GM06990 (cell line): ENCODE measurements at regions not wholly inside any gene's neighbourhood (a gene's known extent, or its start where the extent isn't known, plus 50 kb on each side); places are given as distances from the start of the nearest gene placed in this dataset.

Experiments used
- DNase-seq: peaks from one replicate; pipeline ENCODE4 v3.0.0-alpha.2; 2011; ENCODE audit not compliant: insufficient read length; ENCODE audit errors: extremely low read depth
- H3K27me3 ChIP-seq: replicated peaks from 2 replicates; pipeline ENCODE4 v1.6.0; 2011; ENCODE audit warnings: low read length; ENCODE audit not compliant: control insufficient read depth, insufficient read depth
- H3K36me3 ChIP-seq: 2 replicates; pipeline ENCODE4 v1.5.1; 2011; ENCODE audit warnings: low read length; ENCODE audit not compliant: control insufficient read depth, insufficient read depth
- H3K4me3 ChIP-seq: replicated peaks from 2 replicates; pipeline ENCODE4 v1.5.1; 2011; ENCODE audit warnings: low read depth, mild to moderate bottlenecking, control low read depth, low read length
- CTCF ChIP-seq: IDR thresholded peaks from 2 replicates; pipeline ENCODE4 v1.5.1; 2011; ENCODE audit warnings: low read length, control low read depth, mild to moderate bottlenecking, inconsistent platforms; ENCODE audit not compliant: insufficient read depth, poor library complexity, severe bottlenecking

DNA sequence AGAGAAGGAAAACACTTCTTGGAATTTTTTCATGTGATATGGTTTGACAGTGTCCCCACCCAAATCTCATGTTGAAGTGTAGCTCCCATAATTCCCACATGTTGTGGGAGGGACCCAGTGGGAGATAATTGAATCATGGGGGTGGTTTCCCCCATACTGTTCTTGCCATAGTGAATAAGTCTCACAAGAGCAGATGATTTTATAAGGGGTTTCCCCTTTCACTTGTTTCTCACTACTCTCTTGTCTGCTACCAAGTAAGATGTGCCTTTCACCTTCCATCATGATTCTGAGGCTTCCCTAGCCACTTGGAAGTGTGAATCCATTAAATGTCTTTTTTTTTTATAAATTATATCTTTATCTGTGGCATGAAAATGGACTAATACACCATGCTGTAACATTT lies 250.7 kb downstream of the LPIN1 start:
- H3K27me3 ChIP-seq = no peaks in the 10 kb centered on the region
- no peaks in the 10 kb centered on the region for H3K36me3 ChIP-seq
- DNase-seq = no peak
- no peak for TF ChIP-seq CTCF
- H3K4me3 ChIP-seq = no peak overlapping the region

GRCh38 chr2:11998218-11998617 lies 251.8 kb downstream of the LPIN1 start:
- H3K36me3 ChIP-seq = no peaks in the 10 kb centered on the region
- TF ChIP-seq CTCF = no peak
- DNase-seq = peak; percentile 44
- H3K4me3 ChIP-seq = no peak overlapping the region
- H3K27me3 ChIP-seq = no peaks in the 10 kb centered on the region

GRCh38 chr2:11998626-11999378 lies 252.4 kb downstream of the LPIN1 start:
- no peak for TF ChIP-seq CTCF
- DNase-seq = no peak
- no peak overlapping the region for H3K4me3 ChIP-seq
- no peaks in the 10 kb centered on the region for H3K27me3 ChIP-seq
- no peaks in the 10 kb centered on the region for H3K36me3 ChIP-seq

DNA sequence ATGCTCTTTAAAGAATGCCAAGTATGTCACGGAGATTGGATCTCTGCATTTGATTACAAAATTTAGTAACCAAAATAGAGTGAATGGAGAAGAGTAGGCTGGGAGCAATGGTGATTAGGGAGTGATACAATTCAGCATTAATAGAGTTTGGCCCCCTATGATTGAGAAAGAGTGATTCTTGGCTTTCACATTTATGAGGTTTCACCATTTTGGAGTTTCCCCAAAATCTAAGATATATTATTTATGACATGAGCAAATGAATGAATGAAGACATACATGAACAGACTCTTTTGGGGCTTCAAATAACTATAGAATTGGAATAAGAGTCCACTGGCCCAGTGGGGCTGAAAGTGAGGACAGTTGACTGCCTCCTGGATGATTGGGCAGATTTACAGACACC lies 255.2 kb downstream of the LPIN1 start:
- no peak overlapping the region for H3K4me3 ChIP-seq
- TF ChIP-seq CTCF = no peak

DNA sequence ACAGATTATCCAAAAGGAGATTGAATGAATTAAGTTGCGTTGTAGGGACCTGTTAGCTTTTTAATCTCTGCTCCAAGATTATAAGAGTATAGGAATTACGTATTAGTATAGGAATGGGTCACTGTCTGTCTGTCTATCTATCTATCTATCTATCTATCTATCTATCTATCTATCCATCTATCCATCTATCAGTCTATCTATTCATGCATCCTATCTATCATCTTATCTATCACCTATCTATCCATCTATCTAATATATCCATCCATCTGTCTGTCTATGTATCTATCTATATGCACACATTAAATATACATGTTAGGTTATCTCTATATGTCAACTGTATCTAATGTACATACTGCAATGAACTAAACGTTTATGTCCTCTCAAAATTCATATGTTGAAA lies 255.8 kb downstream of the LPIN1 start:
- DNase-seq = no peak
- Histone ChIP-seq H3K4me3 (no peak overlapping the region), H3K36me3 (no peaks in the 10 kb centered on the region), H3K27me3 (no peaks in the 10 kb centered on the region)
- no peak for TF ChIP-seq CTCF

More for the DNA sequence above, 255.2 kb downstream of the LPIN1 start:
- no peaks in the 10 kb centered on the region for H3K36me3 ChIP-seq
- no peak for DNase-seq
- H3K27me3 ChIP-seq = no peaks in the 10 kb centered on the region

- no peaks in the 10 kb centered on the region for H3K36me3 ChIP-seq
- no peak for DNase-seq
- no peaks in the 10 kb centered on the region for H3K27me3 ChIP-seq
- TF ChIP-seq CTCF = no peak
- no peak overlapping the region for H3K4me3 ChIP-seq
Observed at GRCh38 chr2:12004713-12005112, 258.3 kb downstream of the LPIN1 start.
